PC-3 (cell line): ENCODE measurements at regions not wholly inside any gene's neighbourhood (a gene's known extent, or its start where the extent isn't known, plus 50 kb on each side); places are given as distances from the start of the nearest gene placed in this dataset.

Experiments
- ATAC-seq: fragments of 200-7000 bp; cut with Tn5 transposase; 2 replicates; pipeline ENCODE4 v1.9.1; 2020; ENCODE audit warnings: mild to moderate bottlenecking, moderate library complexity
- BruUV-seq: library from RNA; stranded (reverse); fragments of 400-500 nt; replicated peaks from 2 replicates; lab custom pipeline; 2021; lab: Mats Ljungman, UMichigan
- CTCF ChIA-PET: fragments of 300-600 bp; sonication (Branson Sonifier 250); formaldehyde crosslinking; loops from one replicate; lab custom pipeline; 2022; ENCODE audit warnings: antibody characterized with exemption; lab: Charles Lee
- POLR2A ChIA-PET: fragments of 300-600 bp; sonication (Branson Sonifier 250); formaldehyde crosslinking; loops from one replicate; lab custom pipeline; 2022; ENCODE audit warnings: antibody characterized with exemption; ENCODE audit not compliant: unreplicated experiment; lab: Charles Lee
- DNase-seq: peaks from one replicate; pipeline ENCODE4 v3.0.0-alpha.2; 2015
- H2AFZ ChIP-seq: fragments of 300-600 bp; sonication (generic); 2 replicates; pipeline ENCODE4 v1.6.0; 2016; ENCODE audit warnings: antibody characterized with exemption, low read length
- H3F3A ChIP-seq: fragments of 300-600 bp; sonication (generic); one replicate; pipeline ENCODE4 v1.6.0; 2017; ENCODE audit warnings: antibody characterized with exemption, low read length, control low read depth, mild to moderate bottlenecking; ENCODE audit not compliant: unreplicated experiment
- H3K27ac ChIP-seq: fragments of 300-600 bp; sonication (generic); 2 replicates; pipeline ENCODE4 v1.5.1; 2016; ENCODE audit warnings: mild to moderate bottlenecking, low read length
- H3K27me3 ChIP-seq: fragments of 300-600 bp; sonication (generic); 2 replicates; pipeline ENCODE4 v1.6.1; 2016; ENCODE audit warnings: low read length, mixed read lengths
- H3K36me3 ChIP-seq: fragments of 300-600 bp; sonication (generic); 2 replicates; pipeline ENCODE4 v1.6.1; 2016; ENCODE audit warnings: low read depth, mixed run types, low read length, mixed read lengths
- H3K4me1 ChIP-seq: fragments of 300-600 bp; sonication (generic); 2 replicates; pipeline ENCODE4 v1.5.1; 2016; ENCODE audit warnings: low read length; ENCODE audit not compliant: insufficient read depth
- H3K4me2 ChIP-seq: fragments of 300-600 bp; sonication (generic); 2 replicates; pipeline ENCODE4 v1.6.0; 2016; ENCODE audit warnings: low read length
- H3K4me3 ChIP-seq: fragments of 300-600 bp; sonication (generic); 2 replicates; pipeline ENCODE4 v1.5.1; 2016; ENCODE audit warnings: mild to moderate bottlenecking, low read length, mixed read lengths
- H3K79me2 ChIP-seq: fragments of 300-600 bp; sonication (generic); 2 replicates; pipeline ENCODE4 v1.6.1; 2017; ENCODE audit warnings: low read length, mixed read lengths
- H3K9ac ChIP-seq: fragments of 300-600 bp; sonication (generic); 2 replicates; pipeline ENCODE4 v1.6.0; 2016; ENCODE audit warnings: mild to moderate bottlenecking, low read length
- H3K9me2 ChIP-seq: fragments of 300-600 bp; sonication (generic); replicated peaks from 2 replicates; pipeline ENCODE4 v1.6.1; 2016; ENCODE audit warnings: mixed run types, low read length, mixed read lengths
- H3K9me3 ChIP-seq: fragments of 300-600 bp; sonication (generic); 2 replicates; pipeline ENCODE4 v1.6.1; 2016; ENCODE audit warnings: low read length, mixed read lengths
- H4K20me1 ChIP-seq: fragments of 300-600 bp; sonication (generic); 2 replicates; pipeline ENCODE4 v1.6.1; 2016; ENCODE audit warnings: low read length, mixed read lengths
- CTCF ChIP-seq: fragments of 300-600 bp; sonication (generic); conservative IDR thresholded peaks from 2 replicates; pipeline ENCODE4 v1.5.1; 2017; ENCODE audit warnings: antibody characterized with exemption, low read depth, mild to moderate bottlenecking, low read length
- EZH2 ChIP-seq: fragments of 300-600 bp; sonication (generic); IDR thresholded peaks from one replicate; pipeline ENCODE4 v1.6.1; 2017; ENCODE audit warnings: antibody characterized with exemption, mild to moderate bottlenecking, low read length; ENCODE audit not compliant: unreplicated experiment
- EZH2phosphoT487 ChIP-seq: fragments of 300-600 bp; sonication (generic); IDR thresholded peaks from 2 replicates; pipeline ENCODE4 v1.6.1; 2018; ENCODE audit warnings: mild to moderate bottlenecking, antibody characterized with exemption, low read length, borderline replicate concordance
- intact Hi-C: fragments of 100-400 bp; cut with micrococcal nuclease; formaldehyde crosslinking; loops from 2 replicates; pipeline ENCODE4 v1.9.0; 2023

- ChIA-PET CTCF (no interaction called here), POLR2A (no interaction called here)
- no peak for DNase-seq
- no peaks in the 10 kb centered on the region for H4K20me1 ChIP-seq
- H3K27ac ChIP-seq: no peak overlapping the region
- H3K27me3 ChIP-seq: peaks cover 10% of the 10 kb centered on the region
- H3F3A ChIP-seq: no peaks in the 10 kb centered on the region
- no peaks in the 10 kb centered on the region for H3K9me3 ChIP-seq
- no peak for ATAC-seq
- no TSS peak for BruUV-seq
- H3K36me3 ChIP-seq: no peaks in the 10 kb centered on the region
- no peak overlapping the region for H3K4me3 ChIP-seq
- intact Hi-C loops: no loop called here
- H2AFZ ChIP-seq: no peak overlapping the region
- no peak for TF ChIP-seq CTCF
- no peak for TF ChIP-seq EZH2
- TF ChIP-seq EZH2phosphoT487: no peak
- H3K4me1 ChIP-seq: no peaks in the 10 kb centered on the region
- H3K4me2 ChIP-seq: no peak overlapping the region
- no peaks in the 10 kb centered on the region for H3K79me2 ChIP-seq
- H3K9ac ChIP-seq: no peak overlapping the region
- no peaks in the 10 kb centered on the region for H3K9me2 ChIP-seq
Measured at GRCh38 chr9:36746415-36746814, 173.7 kb downstream of the MELK start.

- intact Hi-C loops: no loop called here
- Histone ChIP-seq H3K36me3 (no peaks in the 10 kb centered on the region), H3K27me3 (peaks cover 27% of the 10 kb centered on the region), H4K20me1 (no peaks in the 10 kb centered on the region), H3K9me2 (no peaks in the 10 kb centered on the region), H3K4me3 (no peak overlapping the region), H3K27ac (no peak overlapping the region), H3K79me2 (no peaks in the 10 kb centered on the region), H3K4me2 (no peak overlapping the region), H3K9ac (no peak overlapping the region), H3K9me3 (no peaks in the 10 kb centered on the region), H3K4me1 (no peaks in the 10 kb centered on the region), H3F3A (no peaks in the 10 kb centered on the region), H2AFZ (no peak overlapping the region)
- BruUV-seq: no TSS peak
- TF ChIP-seq CTCF: no peak
- no peak for TF ChIP-seq EZH2phosphoT487
- TF ChIP-seq EZH2: no peak
- no peak for ATAC-seq
- peak; percentile 25 for DNase-seq
- ChIA-PET CTCF (no interaction called here), POLR2A (no interaction called here)
Measured at GRCh38 chr9:36748322-36748899, 175.7 kb downstream of the MELK start.

GRCh38 chr9:36749461-36749860 is 176.8 kb downstream of the MELK start:
- Histone ChIP-seq H3K4me3 (no peak overlapping the region), H3K9me3 (no peaks in the 10 kb centered on the region), H3K27me3 (peaks cover 37% of the 10 kb centered on the region), H3K4me2 (no peak overlapping the region), H3K36me3 (no peaks in the 10 kb centered on the region), H3K9ac (no peak overlapping the region), H4K20me1 (no peaks in the 10 kb centered on the region), H3K79me2 (no peaks in the 10 kb centered on the region), H3K4me1 (no peaks in the 10 kb centered on the region), H3K9me2 (no peaks in the 10 kb centered on the region), H2AFZ (no peak overlapping the region), H3K27ac (no peak overlapping the region), H3F3A (no peaks in the 10 kb centered on the region)
- intact Hi-C loops: no loop called here
- CTCF ChIA-PET: no interaction called here
- TF ChIP-seq EZH2phosphoT487 (no peak), CTCF (no peak), EZH2 (no peak)
- BruUV-seq: no TSS peak
- DNase-seq (no peak), ATAC-seq (no peak)
- POLR2A ChIA-PET: no interaction called here
